ENCODE measurements at regions not wholly inside any gene's neighbourhood (a gene's known extent, or its start where the extent isn't known, plus 50 kb on each side); places are given as distances from the start of the nearest gene placed in this dataset.

- no peak for DNase-seq (ENCODE audit: low spot score)
Measured at GRCh38 chr18:45488645-45489044, 126.6 kb upstream of the SLC14A2 start.

- DNase-seq (ENCODE audit: low spot score) = no peak
Measured at GRCh38 chr18:45493830-45494229, 121.4 kb upstream of the SLC14A2 start.

- DNase-seq (ENCODE audit: low spot score) = no peak
Measured at GRCh38 chr18:45494811-45495210, 120.5 kb upstream of the SLC14A2 start.

GRCh38 chr18:45496741-45497140, 118.5 kb upstream of the SLC14A2 start:
- no peak for DNase-seq (ENCODE audit: low spot score)

- no peak for DNase-seq (ENCODE audit: low spot score)
Measured at GRCh38 chr18:45497595-45498286, 117.5 kb upstream of the SLC14A2 start.

- no peak for DNase-seq (ENCODE audit: low spot score)
Measured at GRCh38 chr18:45498287-45498658, 117.0 kb upstream of the SLC14A2 start.

- DNase-seq (ENCODE audit: low spot score) = no peak
Measured at GRCh38 chr18:45503990-45504389, 111.3 kb upstream of the SLC14A2 start.

GRCh38 chr18:45505497-45506206, 109.6 kb upstream of the SLC14A2 start:
- no peak for DNase-seq (ENCODE audit: low spot score)

GRCh38 chr18:45506951-45507350, 108.3 kb upstream of the SLC14A2 start:
- DNase-seq (ENCODE audit: low spot score) = no peak

- DNase-seq (ENCODE audit: low spot score) = no peak
Measured at GRCh38 chr18:45509535-45509934, 105.7 kb upstream of the SLC14A2 start.

GRCh38 chr18:45510656-45511055, 104.6 kb upstream of the SLC14A2 start:
- no peak for DNase-seq (ENCODE audit: low spot score)

- DNase-seq (ENCODE audit: low spot score) = no peak
Measured at GRCh38 chr18:45512363-45512953, 102.8 kb upstream of the SLC14A2 start.

- DNase-seq (ENCODE audit: low spot score) = no peak
Measured at GRCh38 chr18:45517181-45517741, 98.0 kb upstream of the SLC14A2 start.

- DNase-seq (ENCODE audit: low spot score) = no peak
Measured at GRCh38 chr18:45518311-45519155, 96.7 kb upstream of the SLC14A2 start.

- no peak for DNase-seq (ENCODE audit: low spot score)
Measured at GRCh38 chr18:45519411-45520280, 95.6 kb upstream of the SLC14A2 start.

GRCh38 chr18:45521136-45521535, 94.1 kb upstream of the SLC14A2 start:
- no peak for DNase-seq (ENCODE audit: low spot score)

- DNase-seq (ENCODE audit: low spot score) = no peak
Measured at GRCh38 chr18:45521777-45522176, 93.5 kb upstream of the SLC14A2 start.

- no peak for DNase-seq (ENCODE audit: low spot score)
Measured at GRCh38 chr18:45522371-45522770, 92.9 kb upstream of the SLC14A2 start.

GRCh38 chr18:45525301-45525700, 90.0 kb upstream of the SLC14A2 start:
- DNase-seq (ENCODE audit: low spot score) = no peak

GRCh38 chr18:45526114-45526841, 89.0 kb upstream of the SLC14A2 start:
- DNase-seq (ENCODE audit: low spot score) = no peak
